Liver (tissue), 8 donors: ENCODE measurements at regions not wholly inside any gene's neighbourhood (a gene's known extent, or its start where the extent isn't known, plus 50 kb on each side); places are given as distances from the start of the nearest gene placed in this dataset.

Experiments
- DNase-seq: peaks from one replicate; pipeline ENCODE4 v3.0.0-alpha.2; 2017; ENCODE audit warnings: low spot score
- H3K27ac ChIP-seq, 2 donors: one replicate each; pipeline ENCODE4 v1.7.0; 2013; ENCODE audit warnings: inconsistent platforms in 2 of 2, low read length in 2 of 2, control low read depth in 1 of 2, low read depth in 1 of 2, mild to moderate bottlenecking in 1 of 2
- H3K27me3 ChIP-seq, 4 donors: one replicate each; pipeline versions ENCODE4 v1.6.1 to v1.7.0; 2013; ENCODE audit warnings: low read length in 3 of 4, inconsistent platforms in 1 of 4, mild to moderate bottlenecking in 1 of 4, moderate library complexity in 1 of 4; ENCODE audit not compliant: control insufficient read depth in 4 of 4, insufficient read depth in 4 of 4
- H3K36me3 ChIP-seq, 4 donors: one replicate each; pipeline versions ENCODE4 v1.6.1 to v1.7.0; 2013; ENCODE audit warnings: low read length in 3 of 4, mild to moderate bottlenecking in 3 of 4, low read depth in 1 of 4, moderate library complexity in 1 of 4; ENCODE audit not compliant: control insufficient read depth in 4 of 4, insufficient read depth in 3 of 4
- H3K4me1 ChIP-seq, 4 donors: one replicate each; pipeline versions ENCODE4 v1.6.1 to v1.7.0; 2013; ENCODE audit warnings: low read length in 3 of 4, mild to moderate bottlenecking in 3 of 4, moderate library complexity in 1 of 4; ENCODE audit not compliant: control insufficient read depth in 4 of 4, insufficient read depth in 4 of 4
- H3K4me3 ChIP-seq, 3 donors: one replicate each; pipeline versions ENCODE4 v1.6.1 to v1.7.0; 2013; ENCODE audit warnings: low read length in 3 of 3, control low read depth in 1 of 3, low read depth in 1 of 3, mild to moderate bottlenecking in 1 of 3
- H3K9ac ChIP-seq, 2 donors: one replicate each; pipeline ENCODE4 v1.7.0; 2013; ENCODE audit warnings: low read length in 2 of 2, mild to moderate bottlenecking in 2 of 2, moderate library complexity in 2 of 2, control low read depth in 1 of 2, low read depth in 1 of 2
- H3K9me3 ChIP-seq, 4 donors: one replicate each; pipeline versions ENCODE4 v1.6.1 to v1.7.0; 2013; ENCODE audit warnings: low read length in 3 of 4; ENCODE audit not compliant: control insufficient read depth in 4 of 4
- EGR1 ChIP-seq, 2 donors: IDR thresholded peaks; 2 replicates each; pipeline ENCODE4 v1.6.1; 2016 to 2018; ENCODE audit warnings: antibody characterized with exemption in 2 of 2, low read depth in 2 of 2
- FOXA1 ChIP-seq: IDR thresholded peaks from 2 replicates; pipeline ENCODE4 v1.6.1; 2016; ENCODE audit warnings: antibody characterized with exemption
- GABPA ChIP-seq, 2 donors: IDR thresholded peaks in 1 of 2; conservative IDR thresholded peaks in 1 of 2; 2 replicates each; pipeline ENCODE4 v1.6.1; 2016; ENCODE audit warnings: antibody characterized with exemption in 2 of 2, mild to moderate bottlenecking in 1 of 2, moderate library complexity in 1 of 2
- HNF4A ChIP-seq, 2 donors: conservative IDR thresholded peaks; 2 replicates each; pipeline ENCODE4 v1.6.1; 2016; ENCODE audit warnings: antibody characterized with exemption in 2 of 2, mild to moderate bottlenecking in 2 of 2
- HNF4G ChIP-seq: IDR thresholded peaks from 2 replicates; pipeline ENCODE4 v1.6.1; 2016; ENCODE audit warnings: antibody characterized with exemption
- JUND ChIP-seq, 2 donors: IDR thresholded peaks; 2 replicates each; pipeline ENCODE4 v1.6.1; 2016; ENCODE audit warnings: antibody characterized with exemption in 2 of 2
- NR2F2 ChIP-seq: IDR thresholded peaks from 2 replicates; pipeline ENCODE4 v1.6.1; 2016; ENCODE audit warnings: antibody characterized with exemption
- RAD21 ChIP-seq, 2 donors: IDR thresholded peaks; 2 replicates each; pipeline ENCODE4 v1.6.1; 2016; ENCODE audit warnings: antibody characterized with exemption in 2 of 2, mild to moderate bottlenecking in 2 of 2
- RXRA ChIP-seq, 2 donors: IDR thresholded peaks; 2 replicates each; pipeline ENCODE4 v1.6.1; 2017 to 2018; ENCODE audit warnings: antibody characterized with exemption in 2 of 2, mild to moderate bottlenecking in 1 of 2
- SP1 ChIP-seq: IDR thresholded peaks from 2 replicates; pipeline ENCODE4 v1.6.1; 2018; ENCODE audit warnings: antibody characterized with exemption, mild to moderate bottlenecking
- TAF1 ChIP-seq: conservative IDR thresholded peaks from 2 replicates; pipeline ENCODE4 v1.6.1; 2016; ENCODE audit warnings: antibody characterized with exemption, mild to moderate bottlenecking
- YY1 ChIP-seq: IDR thresholded peaks from 2 replicates; pipeline ENCODE4 v1.6.1; 2016; ENCODE audit warnings: antibody characterized with exemption, mild to moderate bottlenecking
- WGBS: extraction: QIAGEN DNeasy Blood & Tissue Kit; methylation state at CpG from one replicate; pipeline ENCODE4 v1.1.7; 2013; 5-methylcytosine and 5-hydroxymethylcytosine counted together
- TF ChIP-seq, protein P1 (sequence below): fragments of 150-350 bp; IDR thresholded peaks from 2 replicates; pipeline ENCODE4 v1.5.1; 2017; ENCODE audit warnings: improper control_type of control experiment, low read depth, low read length; ENCODE audit not compliant: missing input control
- TF ChIP-seq, protein P2 (sequence below): IDR thresholded peaks from 2 replicates; pipeline ENCODE4 v1.6.1; 2016; ENCODE audit warnings: antibody characterized with exemption
- TF ChIP-seq, protein P3 (sequence below): IDR thresholded peaks from 2 replicates; pipeline ENCODE4 v1.6.1; 2016; ENCODE audit warnings: antibody characterized with exemption, mild to moderate bottlenecking
- TF ChIP-seq, protein P4 (sequence below): IDR thresholded peaks from 2 replicates; pipeline ENCODE4 v1.6.1; 2016; ENCODE audit warnings: antibody characterized with exemption
- donor health status: healthy.
- donor health status: healthy.
- donor health status: healthy.
- donor health status: healthy.
- donor health status: healthy.

DNA sequence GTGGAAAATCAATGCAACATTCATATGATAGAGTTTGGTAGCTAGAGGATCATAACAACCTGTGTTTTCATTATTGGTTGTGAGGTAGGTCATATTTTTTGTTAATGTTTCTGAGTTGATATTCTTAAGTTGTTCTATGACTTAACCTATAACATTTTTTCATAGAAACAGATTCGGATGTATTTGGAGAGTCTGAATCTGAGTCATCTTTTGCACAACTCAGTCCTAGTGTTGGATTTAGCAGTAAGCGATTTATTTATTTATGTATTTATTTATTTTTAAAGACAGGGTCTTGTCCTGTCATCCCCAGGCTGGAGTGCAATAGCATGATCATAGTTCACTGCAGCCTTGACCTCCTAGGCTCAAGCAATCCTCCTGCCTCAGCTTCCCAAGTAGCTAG is 292.8 kb upstream of the ZNF717 start:
- TF ChIP-seq, protein P1, sequence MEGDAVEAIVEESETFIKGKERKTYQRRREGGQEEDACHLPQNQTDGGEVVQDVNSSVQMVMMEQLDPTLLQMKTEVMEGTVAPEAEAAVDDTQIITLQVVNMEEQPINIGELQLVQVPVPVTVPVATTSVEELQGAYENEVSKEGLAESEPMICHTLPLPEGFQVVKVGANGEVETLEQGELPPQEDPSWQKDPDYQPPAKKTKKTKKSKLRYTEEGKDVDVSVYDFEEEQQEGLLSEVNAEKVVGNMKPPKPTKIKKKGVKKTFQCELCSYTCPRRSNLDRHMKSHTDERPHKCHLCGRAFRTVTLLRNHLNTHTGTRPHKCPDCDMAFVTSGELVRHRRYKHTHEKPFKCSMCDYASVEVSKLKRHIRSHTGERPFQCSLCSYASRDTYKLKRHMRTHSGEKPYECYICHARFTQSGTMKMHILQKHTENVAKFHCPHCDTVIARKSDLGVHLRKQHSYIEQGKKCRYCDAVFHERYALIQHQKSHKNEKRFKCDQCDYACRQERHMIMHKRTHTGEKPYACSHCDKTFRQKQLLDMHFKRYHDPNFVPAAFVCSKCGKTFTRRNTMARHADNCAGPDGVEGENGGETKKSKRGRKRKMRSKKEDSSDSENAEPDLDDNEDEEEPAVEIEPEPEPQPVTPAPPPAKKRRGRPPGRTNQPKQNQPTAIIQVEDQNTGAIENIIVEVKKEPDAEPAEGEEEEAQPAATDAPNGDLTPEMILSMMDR, result no peak
- TF ChIP-seq RXRA (IDR thresholded peaks at IDR 0.05) (no peak), TAF1 (no peak), HNF4A (conservative IDR thresholded peaks at IDR 0.05) (no peak), FOXA1 (no peak), EGR1 (IDR thresholded peaks at IDR 0.05; ENCODE audit: low read depth in 2 of 2) (no peak), YY1 (no peak), GABPA (IDR thresholded peaks at IDR 0.05 in 1 of 2, conservative IDR thresholded peaks at IDR 0.05 in 1 of 2) (no peak), JUND (IDR thresholded peaks at IDR 0.05) (no peak), RAD21 (IDR thresholded peaks at IDR 0.05) (no peak), NR2F2 (no peak), HNF4G (no peak)
- TF ChIP-seq, protein P2, sequence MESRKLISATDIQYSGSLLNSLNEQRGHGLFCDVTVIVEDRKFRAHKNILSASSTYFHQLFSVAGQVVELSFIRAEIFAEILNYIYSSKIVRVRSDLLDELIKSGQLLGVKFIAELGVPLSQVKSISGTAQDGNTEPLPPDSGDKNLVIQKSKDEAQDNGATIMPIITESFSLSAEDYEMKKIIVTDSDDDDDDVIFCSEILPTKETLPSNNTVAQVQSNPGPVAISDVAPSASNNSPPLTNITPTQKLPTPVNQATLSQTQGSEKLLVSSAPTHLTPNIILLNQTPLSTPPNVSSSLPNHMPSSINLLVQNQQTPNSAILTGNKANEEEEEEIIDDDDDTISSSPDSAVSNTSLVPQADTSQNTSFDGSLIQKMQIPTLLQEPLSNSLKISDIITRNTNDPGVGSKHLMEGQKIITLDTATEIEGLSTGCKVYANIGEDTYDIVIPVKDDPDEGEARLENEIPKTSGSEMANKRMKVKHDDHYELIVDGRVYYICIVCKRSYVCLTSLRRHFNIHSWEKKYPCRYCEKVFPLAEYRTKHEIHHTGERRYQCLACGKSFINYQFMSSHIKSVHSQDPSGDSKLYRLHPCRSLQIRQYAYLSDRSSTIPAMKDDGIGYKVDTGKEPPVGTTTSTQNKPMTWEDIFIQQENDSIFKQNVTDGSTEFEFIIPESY, result no peak
- TF ChIP-seq, protein P3, sequence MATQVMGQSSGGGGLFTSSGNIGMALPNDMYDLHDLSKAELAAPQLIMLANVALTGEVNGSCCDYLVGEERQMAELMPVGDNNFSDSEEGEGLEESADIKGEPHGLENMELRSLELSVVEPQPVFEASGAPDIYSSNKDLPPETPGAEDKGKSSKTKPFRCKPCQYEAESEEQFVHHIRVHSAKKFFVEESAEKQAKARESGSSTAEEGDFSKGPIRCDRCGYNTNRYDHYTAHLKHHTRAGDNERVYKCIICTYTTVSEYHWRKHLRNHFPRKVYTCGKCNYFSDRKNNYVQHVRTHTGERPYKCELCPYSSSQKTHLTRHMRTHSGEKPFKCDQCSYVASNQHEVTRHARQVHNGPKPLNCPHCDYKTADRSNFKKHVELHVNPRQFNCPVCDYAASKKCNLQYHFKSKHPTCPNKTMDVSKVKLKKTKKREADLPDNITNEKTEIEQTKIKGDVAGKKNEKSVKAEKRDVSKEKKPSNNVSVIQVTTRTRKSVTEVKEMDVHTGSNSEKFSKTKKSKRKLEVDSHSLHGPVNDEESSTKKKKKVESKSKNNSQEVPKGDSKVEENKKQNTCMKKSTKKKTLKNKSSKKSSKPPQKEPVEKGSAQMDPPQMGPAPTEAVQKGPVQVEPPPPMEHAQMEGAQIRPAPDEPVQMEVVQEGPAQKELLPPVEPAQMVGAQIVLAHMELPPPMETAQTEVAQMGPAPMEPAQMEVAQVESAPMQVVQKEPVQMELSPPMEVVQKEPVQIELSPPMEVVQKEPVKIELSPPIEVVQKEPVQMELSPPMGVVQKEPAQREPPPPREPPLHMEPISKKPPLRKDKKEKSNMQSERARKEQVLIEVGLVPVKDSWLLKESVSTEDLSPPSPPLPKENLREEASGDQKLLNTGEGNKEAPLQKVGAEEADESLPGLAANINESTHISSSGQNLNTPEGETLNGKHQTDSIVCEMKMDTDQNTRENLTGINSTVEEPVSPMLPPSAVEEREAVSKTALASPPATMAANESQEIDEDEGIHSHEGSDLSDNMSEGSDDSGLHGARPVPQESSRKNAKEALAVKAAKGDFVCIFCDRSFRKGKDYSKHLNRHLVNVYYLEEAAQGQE, result no peak
- TF ChIP-seq, protein P4, sequence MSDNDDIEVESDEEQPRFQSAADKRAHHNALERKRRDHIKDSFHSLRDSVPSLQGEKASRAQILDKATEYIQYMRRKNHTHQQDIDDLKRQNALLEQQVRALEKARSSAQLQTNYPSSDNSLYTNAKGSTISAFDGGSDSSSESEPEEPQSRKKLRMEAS, result no peak
- Histone ChIP-seq H3K4me1 (no peaks in the 10 kb centered on the region), H3K4me3 (no peak overlapping the region), H3K27me3 (no peaks in the 10 kb centered on the region), H3K9ac (no peak overlapping the region), H3K9me3 (no peaks in the 10 kb centered on the region), H3K27ac (no peak overlapping the region), H3K36me3 (no peaks in the 10 kb centered on the region)
- DNase-seq, result no peak
- WGBS, result 88% methylated on average over 2 of the region's 2 CpGs

DNA sequence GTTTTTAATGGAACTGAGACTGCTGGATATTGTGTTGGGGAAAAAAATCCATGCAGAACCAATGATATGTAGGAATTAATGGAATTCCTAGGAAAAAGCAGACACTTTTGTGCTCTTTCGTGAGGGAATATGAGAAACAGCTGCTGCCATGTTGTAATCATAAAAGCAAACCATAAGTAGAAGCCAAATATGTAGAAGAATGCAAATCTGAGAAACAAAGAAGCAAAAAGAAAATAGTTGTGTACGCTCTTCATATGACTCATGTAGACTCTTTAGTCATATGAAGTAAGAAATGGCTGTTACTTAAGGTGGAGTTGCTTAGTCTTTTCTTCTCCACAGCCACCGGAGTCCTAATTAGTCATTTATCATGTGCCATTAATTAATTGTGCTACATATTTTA is 298.6 kb upstream of the ZNF717 start:
- no peak for DNase-seq
- Histone ChIP-seq H3K9ac (no peak overlapping the region), H3K9me3 (peaks cover 0 to 6% (median under 1%) of the 10 kb centered on the region in 4 donors), H3K27me3 (no peaks in the 10 kb centered on the region), H3K4me3 (no peak overlapping the region), H3K27ac (no peak overlapping the region), H3K4me1 (no peaks in the 10 kb centered on the region), H3K36me3 (no peaks in the 10 kb centered on the region)
- 62% methylated on average over 3 of the region's 3 CpGs for WGBS
- TF ChIP-seq GABPA (IDR thresholded peaks at IDR 0.05 in 1 of 2, conservative IDR thresholded peaks at IDR 0.05 in 1 of 2), result no peak
- TF ChIP-seq, protein P2, result no peak
- no peak for TF ChIP-seq HNF4G
- TF ChIP-seq JUND (IDR thresholded peaks at IDR 0.05), result no peak
- no peak for TF ChIP-seq FOXA1
- no peak for TF ChIP-seq TAF1
- TF ChIP-seq, protein P3, result no peak
- TF ChIP-seq HNF4A (conservative IDR thresholded peaks at IDR 0.05), result no peak
- no peak for TF ChIP-seq NR2F2
- TF ChIP-seq, protein P4, result no peak
- no peak for TF ChIP-seq SP1
